ENCODE measurements at regions not wholly inside any gene's neighbourhood (a gene's known extent, or its start where the extent isn't known, plus 50 kb on each side); places are given as distances from the start of the nearest gene placed in this dataset.

GRCh38 chr7:12139416-12139815 is 71.7 kb upstream of the TMEM106B start:
- TF ChIP-seq CTCF (conservative IDR thresholded peaks at IDR 0.05; ENCODE audit: low read length): no peak
- TF ChIP-seq EZH2phosphoT487 (IDR thresholded peaks at IDR 0.05; ENCODE audit: borderline replicate concordance, low read depth, low read length): no peak
- ChIA-PET POLR2A (no interaction called here), CTCF (ENCODE audit: unreplicated experiment) (no interaction called here)
- H3K9me3 ChIP-seq (ENCODE audit: low read length): no peaks in the 10 kb centered on the region
- intact Hi-C loops (cut with micrococcal nuclease; ENCODE audit: unreplicated experiment): no loop called here
- DNase-seq (ENCODE audit: low spot score): no peak
- no peaks in the 10 kb centered on the region for H3K9me2 ChIP-seq (ENCODE audit: insufficient read depth, low read length)
- H3K79me2 ChIP-seq (ENCODE audit: insufficient read depth, low read depth, low read length): no peaks in the 10 kb centered on the region
- H3K36me3 ChIP-seq (ENCODE audit: insufficient read depth, low read length): no peaks in the 10 kb centered on the region
- H3K27ac ChIP-seq (ENCODE audit: low read depth, low read length, poor library complexity, severe bottlenecking): no peak overlapping the region
- H4K20me1 ChIP-seq (ENCODE audit: insufficient read depth, low read length): no peaks in the 10 kb centered on the region
- no peak overlapping the region for H3K4me2 ChIP-seq (ENCODE audit: low read length)
- no peak overlapping the region for H3K4me3 ChIP-seq (ENCODE audit: low read depth, low read length, poor library complexity, severe bottlenecking)
- H3K4me1 ChIP-seq (ENCODE audit: insufficient read depth, low read length, poor library complexity, severe bottlenecking): no peaks in the 10 kb centered on the region
- no TSS peak for BruUV-seq (replicated peaks)
- no peak overlapping the region for H2AFZ ChIP-seq (ENCODE audit: low read length)

- TF ChIP-seq EZH2phosphoT487 (IDR thresholded peaks at IDR 0.05; ENCODE audit: borderline replicate concordance, low read depth, low read length) (no peak), CTCF (conservative IDR thresholded peaks at IDR 0.05; ENCODE audit: low read length) (no peak)
- ChIA-PET CTCF (ENCODE audit: unreplicated experiment) (no interaction called here), POLR2A (no interaction called here)
- Histone ChIP-seq H3K79me2 (ENCODE audit: insufficient read depth, low read depth, low read length) (no peaks in the 10 kb centered on the region), H3K27ac (ENCODE audit: low read depth, low read length, poor library complexity, severe bottlenecking) (no peak overlapping the region), H3K4me3 (ENCODE audit: low read depth, low read length, poor library complexity, severe bottlenecking) (no peak overlapping the region), H4K20me1 (ENCODE audit: insufficient read depth, low read length) (no peaks in the 10 kb centered on the region), H2AFZ (ENCODE audit: low read length) (no peak overlapping the region), H3K36me3 (ENCODE audit: insufficient read depth, low read length) (no peaks in the 10 kb centered on the region), H3K4me2 (ENCODE audit: low read length) (no peak overlapping the region), H3K9me2 (ENCODE audit: insufficient read depth, low read length) (no peaks in the 10 kb centered on the region), H3K4me1 (ENCODE audit: insufficient read depth, low read length, poor library complexity, severe bottlenecking) (no peaks in the 10 kb centered on the region), H3K9me3 (ENCODE audit: low read length) (no peaks in the 10 kb centered on the region)
- DNase-seq (ENCODE audit: low spot score): no peak
- no TSS peak for BruUV-seq (replicated peaks)
- intact Hi-C loops (cut with micrococcal nuclease; ENCODE audit: unreplicated experiment): no loop called here
Observed at GRCh38 chr7:12146813-12147212, 64.3 kb upstream of the TMEM106B start.

GRCh38 chr7:12152196-12152918 is 58.7 kb upstream of the TMEM106B start:
- Histone ChIP-seq H3K36me3 (ENCODE audit: insufficient read depth, low read length) (no peaks in the 10 kb centered on the region), H3K4me3 (ENCODE audit: low read depth, low read length, poor library complexity, severe bottlenecking) (no peak overlapping the region), H3K4me2 (ENCODE audit: low read length) (no peak overlapping the region), H3K4me1 (ENCODE audit: insufficient read depth, low read length, poor library complexity, severe bottlenecking) (no peaks in the 10 kb centered on the region), H3K79me2 (ENCODE audit: insufficient read depth, low read depth, low read length) (no peaks in the 10 kb centered on the region), H2AFZ (ENCODE audit: low read length) (no peak overlapping the region), H3K27ac (ENCODE audit: low read depth, low read length, poor library complexity, severe bottlenecking) (no peak overlapping the region), H3K9me2 (ENCODE audit: insufficient read depth, low read length) (no peaks in the 10 kb centered on the region), H3K9me3 (ENCODE audit: low read length) (no peaks in the 10 kb centered on the region), H4K20me1 (ENCODE audit: insufficient read depth, low read length) (no peaks in the 10 kb centered on the region)
- no peak for DNase-seq (ENCODE audit: low spot score)
- intact Hi-C loops (cut with micrococcal nuclease; ENCODE audit: unreplicated experiment): no loop called here
- POLR2A ChIA-PET: no interaction called here
- no TSS peak for BruUV-seq (replicated peaks)
- CTCF ChIA-PET (ENCODE audit: unreplicated experiment): no interaction called here
- no peak for TF ChIP-seq EZH2phosphoT487 (IDR thresholded peaks at IDR 0.05; ENCODE audit: borderline replicate concordance, low read depth, low read length)
- TF ChIP-seq CTCF (conservative IDR thresholded peaks at IDR 0.05; ENCODE audit: low read length): no peak

Data from OCI-LY7 (cell line).